Brain microvascular endothelial cell (primary cell): ENCODE measurements at regions not wholly inside any gene's neighbourhood (a gene's known extent, or its start where the extent isn't known, plus 50 kb on each side); places are given as distances from the start of the nearest gene placed in this dataset.

Experiments
- DNase-seq: peaks from one replicate; pipeline ENCODE4 v3.0.0-alpha.2; 2020
- H3K27ac ChIP-seq: fragments of 250-450 bp; sonication (Bioruptor Pico); 2 replicates; pipeline ENCODE4 v1.5.1; 2020; ENCODE audit warnings: mild to moderate bottlenecking, moderate library complexity
- H3K27me3 ChIP-seq: fragments of 250-450 bp; sonication (Bioruptor Pico); replicated peaks from 2 replicates; pipeline ENCODE4 v1.5.1; 2020; ENCODE audit warnings: mild to moderate bottlenecking
- H3K36me3 ChIP-seq: fragments of 250-450 bp; sonication (Bioruptor Pico); replicated peaks from 2 replicates; pipeline ENCODE4 v1.5.1; 2020; ENCODE audit warnings: mild to moderate bottlenecking
- H3K4me3 ChIP-seq: 2 replicates; pipeline ENCODE4 v1.5.1; 2011; ENCODE audit warnings: low read depth, mild to moderate bottlenecking, control low read depth, low read length, moderate library complexity
- CTCF ChIP-seq: IDR thresholded peaks from 2 replicates; pipeline ENCODE4 v1.5.1; 2011; ENCODE audit warnings: low read depth, mild to moderate bottlenecking, moderate library complexity, low read length, control low read depth, inconsistent platforms; ENCODE audit errors: missing control alignments
- in situ Hi-C: cut with HindIII; loops from 2 replicates; pipeline ENCODE4 v1.10.0; 2017; ENCODE audit warnings: low sequenced_read_pairs, low pct_ligation_motif_present

DNA sequence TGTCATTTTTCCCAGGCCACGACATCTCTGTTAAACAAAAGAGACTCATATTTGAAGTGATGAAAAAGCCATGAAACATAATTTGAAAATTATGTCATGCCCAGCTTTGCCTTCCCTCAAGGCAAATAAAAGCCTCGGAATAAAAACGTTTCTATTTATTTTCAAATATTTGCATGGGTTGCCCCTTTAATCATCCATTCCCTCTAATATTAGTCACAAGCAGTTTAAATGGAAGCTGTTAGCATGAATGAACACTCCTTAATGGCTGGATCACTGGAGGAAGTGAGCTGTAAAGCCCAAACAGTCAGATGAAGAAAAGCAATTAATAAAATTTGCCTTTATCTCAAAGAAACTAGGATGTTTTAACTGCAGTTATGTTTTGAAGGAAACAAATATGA, 69.3 kb upstream of the STMND1 start:
- no peak overlapping the region for H3K4me3 ChIP-seq
- TF ChIP-seq CTCF = no peak

GRCh38 chr6:17031961-17032360, 69.9 kb upstream of the STMND1 start:
- H3K27me3 ChIP-seq = no peaks in the 10 kb centered on the region
- no peak overlapping the region for H3K4me3 ChIP-seq
- no peak for DNase-seq
- H3K36me3 ChIP-seq = no peaks in the 10 kb centered on the region
- peak overlapping the region; percentile 55 for H3K27ac ChIP-seq
- in situ Hi-C loops = no loop called here
- no peak for TF ChIP-seq CTCF

More for the DNA sequence above, 69.3 kb upstream of the STMND1 start:
- in situ Hi-C loops = no loop called here
- Histone ChIP-seq H3K27me3 (no peaks in the 10 kb centered on the region), H3K36me3 (no peaks in the 10 kb centered on the region), H3K27ac (peak overlapping the region; percentile 55)
- no peak for DNase-seq

DNA sequence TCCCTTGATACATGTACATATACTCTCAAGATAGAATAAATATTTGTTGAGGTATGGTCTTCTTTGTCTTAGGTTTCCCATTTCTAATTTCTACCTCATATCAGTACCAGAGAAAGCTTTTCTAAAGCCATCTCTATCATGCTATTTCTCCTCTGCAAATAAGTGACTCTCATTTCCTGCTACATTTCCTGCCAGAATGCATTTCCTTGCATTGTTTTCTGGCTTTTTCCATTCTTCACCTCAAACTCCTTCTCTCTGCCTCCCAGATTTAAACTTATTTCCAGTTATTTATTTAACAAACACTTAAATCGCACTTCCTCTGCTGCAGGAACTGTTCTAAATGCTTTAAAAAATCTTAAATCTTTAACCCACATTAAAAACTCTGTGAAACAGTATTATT, 74.4 kb upstream of the STMND1 start:
- H3K36me3 ChIP-seq = no peaks in the 10 kb centered on the region
- no peak for TF ChIP-seq CTCF
- no peak overlapping the region for H3K4me3 ChIP-seq
- H3K27me3 ChIP-seq = no peaks in the 10 kb centered on the region
- DNase-seq = no peak
- H3K27ac ChIP-seq = no peak overlapping the region
- in situ Hi-C loops = no loop called here

- Histone ChIP-seq H3K4me3 (no peak overlapping the region), H3K36me3 (no peaks in the 10 kb centered on the region), H3K27me3 (no peaks in the 10 kb centered on the region), H3K27ac (no peak overlapping the region)
- no peak for DNase-seq
- TF ChIP-seq CTCF = no peak
- in situ Hi-C loops = no loop called here
These were observed 79.2 kb upstream of the STMND1 start for GRCh38 chr6:17022604-17023003.

GRCh38 chr6:17021539-17021889, 80.3 kb upstream of the STMND1 start:
- in situ Hi-C loops = no loop called here
- no peak for TF ChIP-seq CTCF
- DNase-seq = peak; percentile 38
- Histone ChIP-seq H3K36me3 (no peaks in the 10 kb centered on the region), H3K27me3 (no peaks in the 10 kb centered on the region), H3K27ac (no peak overlapping the region), H3K4me3 (no peak overlapping the region)

DNA sequence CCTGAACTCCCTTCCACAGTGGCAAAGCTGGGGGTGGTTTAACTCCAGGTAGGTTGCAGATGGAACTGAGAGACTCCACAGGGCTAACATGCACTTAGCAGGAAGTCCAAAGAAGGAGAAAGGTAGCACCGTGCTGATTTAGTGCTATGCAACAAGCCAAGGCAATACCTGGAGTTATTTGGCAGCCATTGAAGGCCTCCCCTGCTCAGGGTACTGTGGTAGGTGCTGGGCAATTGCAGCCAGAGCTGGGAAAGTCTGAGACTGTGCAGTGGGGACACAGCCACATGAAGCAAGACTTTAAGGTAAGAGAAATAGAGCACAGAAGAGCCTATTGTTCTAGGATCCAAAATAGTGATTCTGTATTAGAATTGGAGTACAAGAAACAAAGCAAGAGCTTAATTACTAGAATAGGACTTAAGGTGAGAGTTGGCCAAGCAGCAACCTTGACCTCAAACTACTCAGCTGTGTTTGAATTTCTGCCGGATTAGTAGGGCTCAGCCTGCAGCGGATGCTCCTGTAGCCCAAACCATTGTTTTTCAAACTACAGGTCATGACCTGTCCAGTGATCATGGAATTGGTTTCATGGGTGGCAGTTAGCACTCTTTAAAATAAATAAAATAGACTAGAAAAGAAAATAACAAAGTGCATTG, 80.8 kb upstream of the STMND1 start:
- H3K36me3 ChIP-seq = no peaks in the 10 kb centered on the region
- no peak overlapping the region for H3K27ac ChIP-seq
- no peak overlapping the region for H3K4me3 ChIP-seq

More for the DNA sequence above, 80.8 kb upstream of the STMND1 start:
- in situ Hi-C loops = no loop called here
- no peak for TF ChIP-seq CTCF
- no peak for DNase-seq
- H3K27me3 ChIP-seq = no peaks in the 10 kb centered on the region
